WTC11 (cell line): ENCODE measurements at regions not wholly inside any gene's neighbourhood (a gene's known extent, or its start where the extent isn't known, plus 50 kb on each side); places are given as distances from the start of the nearest gene placed in this dataset.

Experiments
- ATF2 ChIP-seq: sonication (generic); formaldehyde crosslinking; IDR thresholded peaks from 2 replicates; pipeline ENCODE4 v1.8.1; 2022; ENCODE audit warnings: low read depth, missing genetic modification reagents, borderline replicate concordance
- ATF3 ChIP-seq: sonication (generic); formaldehyde crosslinking; conservative IDR thresholded peaks from 2 replicates; pipeline ENCODE4 v1.8.1; 2022; ENCODE audit warnings: mild to moderate bottlenecking, missing genetic modification reagents
- CTCF ChIP-seq: fragments of 200-600 bp; IDR thresholded peaks from 2 replicates; pipeline ENCODE4 v1.8.0; 2022; ENCODE audit warnings: antibody characterized with exemption
- E2F4 ChIP-seq: sonication (generic); formaldehyde crosslinking; IDR thresholded peaks from 2 replicates; pipeline ENCODE4 v1.8.1; 2022; ENCODE audit warnings: low read depth, mild to moderate bottlenecking, moderate library complexity, missing genetic modification reagents, borderline replicate concordance
- JUN ChIP-seq: sonication (generic); formaldehyde crosslinking; IDR thresholded peaks from 2 replicates; pipeline ENCODE4 v1.8.0; 2023; ENCODE audit warnings: mild to moderate bottlenecking, missing genetic modification reagents
- MAX ChIP-seq: sonication (generic); formaldehyde crosslinking; IDR thresholded peaks from 2 replicates; pipeline ENCODE4 v1.8.0; 2022; ENCODE audit warnings: mild to moderate bottlenecking, missing genetic modification reagents
- NFE2L1 ChIP-seq: sonication (generic); formaldehyde crosslinking; IDR thresholded peaks from 2 replicates; pipeline ENCODE4 v1.8.1; 2023; ENCODE audit warnings: missing genetic modification reagents
- PRDM15 ChIP-seq: sonication (generic); formaldehyde crosslinking; IDR thresholded peaks from 2 replicates; pipeline ENCODE4 v1.8.0; 2022; ENCODE audit warnings: missing genetic modification reagents
- USF2 ChIP-seq: sonication (generic); formaldehyde crosslinking; IDR thresholded peaks from 2 replicates; pipeline ENCODE4 v1.8.1; 2023; ENCODE audit warnings: mild to moderate bottlenecking, missing genetic modification reagents, moderate library complexity
- ZNF396 ChIP-seq: fragments of 250-450 bp; sonication (Bioruptor Pico); IDR thresholded peaks from 2 replicates; pipeline ENCODE4 v1.8.0; 2021; ENCODE audit warnings: mild to moderate bottlenecking, moderate library complexity, borderline replicate concordance

GRCh38 chr2:147288131-147288530, 556.7 kb upstream of the ACVR2A start:
- TF ChIP-seq USF2 (CRISPR knock-in tag): no peak
- no peak for TF ChIP-seq ZNF396
- TF ChIP-seq CTCF: no peak
- TF ChIP-seq JUN (CRISPR knock-in tag): no peak
- no peak for TF ChIP-seq MAX (CRISPR knock-in tag)
- no peak for TF ChIP-seq PRDM15
- TF ChIP-seq NFE2L1: no peak
- TF ChIP-seq ATF3 (CRISPR knock-in tag): no peak
- no peak for TF ChIP-seq ATF2 (CRISPR knock-in tag)
- TF ChIP-seq E2F4 (CRISPR knock-in tag): no peak
